ENCODE measurements at regions not wholly inside any gene's neighbourhood (a gene's known extent, or its start where the extent isn't known, plus 50 kb on each side); places are given as distances from the start of the nearest gene placed in this dataset.

DNA sequence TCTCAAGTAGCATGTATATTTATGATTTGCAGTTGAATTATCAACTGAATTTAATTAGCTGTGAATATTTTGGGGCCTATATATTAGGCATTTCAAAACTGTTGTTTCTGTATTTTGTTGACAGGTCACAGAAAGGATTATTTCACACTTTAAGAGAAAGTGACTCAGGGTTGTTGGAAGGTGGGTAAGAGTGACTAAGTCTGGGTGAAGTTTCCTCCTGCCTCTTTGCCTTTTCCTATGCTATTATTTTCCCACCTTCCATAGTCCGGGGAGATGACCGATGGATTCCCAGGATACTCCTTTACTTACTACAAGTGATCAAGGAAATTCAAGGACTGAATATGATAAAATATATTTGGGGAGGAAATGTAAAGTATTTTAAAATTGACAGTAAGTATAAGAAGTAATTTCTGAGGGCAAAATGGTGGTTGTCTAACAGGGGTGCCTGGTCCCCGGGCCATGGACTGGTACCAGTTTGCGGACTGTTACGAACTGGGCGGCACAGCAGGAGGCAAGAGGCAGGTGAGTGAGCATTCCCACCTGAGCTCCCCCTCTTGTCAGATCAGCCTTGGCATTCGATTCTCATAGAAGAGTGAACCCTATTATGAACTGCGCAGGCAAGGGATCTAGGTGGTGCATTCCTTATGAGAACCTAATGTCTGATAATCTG is 175.5 kb upstream of the GPRIN3 start:
- no peak for DNase-seq (ENCODE audit: extremely low spot score, unreplicated experiment)
- Mint-ChIP-seq H3K27ac (ENCODE audit: unreplicated experiment) (no peak overlapping the region), H3K27me3 (ENCODE audit: unreplicated experiment) (peaks cover 18% of the 10 kb centered on the region), H3K36me3 (ENCODE audit: unreplicated experiment) (no peaks in the 10 kb centered on the region), H3K4me3 (ENCODE audit: unreplicated experiment) (no peak overlapping the region), H3K4me1 (ENCODE audit: unreplicated experiment) (no peaks in the 10 kb centered on the region), H3K9me3 (ENCODE audit: unreplicated experiment) (peaks cover 5% of the 10 kb centered on the region)
- TF ChIP-seq, protein P1, sequence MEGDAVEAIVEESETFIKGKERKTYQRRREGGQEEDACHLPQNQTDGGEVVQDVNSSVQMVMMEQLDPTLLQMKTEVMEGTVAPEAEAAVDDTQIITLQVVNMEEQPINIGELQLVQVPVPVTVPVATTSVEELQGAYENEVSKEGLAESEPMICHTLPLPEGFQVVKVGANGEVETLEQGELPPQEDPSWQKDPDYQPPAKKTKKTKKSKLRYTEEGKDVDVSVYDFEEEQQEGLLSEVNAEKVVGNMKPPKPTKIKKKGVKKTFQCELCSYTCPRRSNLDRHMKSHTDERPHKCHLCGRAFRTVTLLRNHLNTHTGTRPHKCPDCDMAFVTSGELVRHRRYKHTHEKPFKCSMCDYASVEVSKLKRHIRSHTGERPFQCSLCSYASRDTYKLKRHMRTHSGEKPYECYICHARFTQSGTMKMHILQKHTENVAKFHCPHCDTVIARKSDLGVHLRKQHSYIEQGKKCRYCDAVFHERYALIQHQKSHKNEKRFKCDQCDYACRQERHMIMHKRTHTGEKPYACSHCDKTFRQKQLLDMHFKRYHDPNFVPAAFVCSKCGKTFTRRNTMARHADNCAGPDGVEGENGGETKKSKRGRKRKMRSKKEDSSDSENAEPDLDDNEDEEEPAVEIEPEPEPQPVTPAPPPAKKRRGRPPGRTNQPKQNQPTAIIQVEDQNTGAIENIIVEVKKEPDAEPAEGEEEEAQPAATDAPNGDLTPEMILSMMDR (IDR thresholded peaks at IDR 0.05): no peak

DNA sequence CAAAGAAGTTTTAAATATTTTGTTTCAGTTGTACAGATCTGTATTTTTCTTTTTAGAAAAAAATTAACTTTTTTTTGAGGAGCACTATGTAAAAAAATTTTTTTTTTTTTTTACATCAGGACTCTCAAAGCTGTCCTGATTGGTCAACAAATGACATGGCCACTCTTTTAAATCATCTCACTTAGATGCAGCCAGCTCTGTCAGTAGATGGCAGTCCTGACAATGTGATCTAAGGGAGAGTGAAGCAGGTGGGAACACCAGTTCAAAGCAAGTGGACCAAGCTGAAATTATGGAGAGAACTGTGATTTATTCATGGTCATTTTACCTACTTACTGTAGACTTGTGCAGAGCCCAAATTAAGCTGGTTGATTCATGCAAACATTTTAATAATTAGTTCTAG is 174.7 kb upstream of the GPRIN3 start:
- Mint-ChIP-seq H3K4me1 (ENCODE audit: unreplicated experiment) (no peaks in the 10 kb centered on the region), H3K27me3 (ENCODE audit: unreplicated experiment) (peaks cover 18% of the 10 kb centered on the region), H3K36me3 (ENCODE audit: unreplicated experiment) (no peaks in the 10 kb centered on the region), H3K4me3 (ENCODE audit: unreplicated experiment) (no peak overlapping the region), H3K27ac (ENCODE audit: unreplicated experiment) (no peak overlapping the region), H3K9me3 (ENCODE audit: unreplicated experiment) (peaks cover 5% of the 10 kb centered on the region)
- no peak for DNase-seq (ENCODE audit: extremely low spot score, unreplicated experiment)
- TF ChIP-seq, protein P1 (IDR thresholded peaks at IDR 0.05): peak; percentile 40

DNA sequence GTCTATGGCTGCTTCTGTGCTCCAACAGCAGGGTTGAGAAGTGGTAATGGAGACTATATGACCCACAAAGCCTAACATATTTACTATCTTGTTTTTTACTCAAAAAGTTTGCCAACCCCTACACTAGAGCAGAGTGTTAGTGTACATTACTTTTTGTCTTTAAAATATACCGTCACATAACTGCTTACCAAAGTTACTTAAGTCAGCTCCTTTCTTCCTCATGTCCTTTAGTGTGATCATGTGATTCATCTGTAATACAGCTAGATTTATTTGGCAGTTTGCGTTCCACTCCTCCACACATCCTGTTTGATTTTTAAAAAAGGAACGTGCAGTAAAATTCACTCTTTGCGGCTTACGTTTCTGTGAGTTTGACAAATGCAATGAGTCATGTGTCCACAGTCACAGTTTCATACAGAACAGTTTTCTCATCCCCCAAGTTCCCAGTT is 162.4 kb upstream of the GPRIN3 start:
- Mint-ChIP-seq H3K9me3 (ENCODE audit: unreplicated experiment) (no peaks in the 10 kb centered on the region), H3K27me3 (ENCODE audit: unreplicated experiment) (peaks cover 2% of the 10 kb centered on the region), H3K36me3 (ENCODE audit: unreplicated experiment) (no peaks in the 10 kb centered on the region), H3K4me3 (ENCODE audit: unreplicated experiment) (no peak overlapping the region), H3K27ac (ENCODE audit: unreplicated experiment) (no peak overlapping the region), H3K4me1 (ENCODE audit: unreplicated experiment) (peaks cover 4% of the 10 kb centered on the region)
- TF ChIP-seq, protein P1 (IDR thresholded peaks at IDR 0.05): no peak
- no peak for DNase-seq (ENCODE audit: extremely low spot score, unreplicated experiment)

DNA sequence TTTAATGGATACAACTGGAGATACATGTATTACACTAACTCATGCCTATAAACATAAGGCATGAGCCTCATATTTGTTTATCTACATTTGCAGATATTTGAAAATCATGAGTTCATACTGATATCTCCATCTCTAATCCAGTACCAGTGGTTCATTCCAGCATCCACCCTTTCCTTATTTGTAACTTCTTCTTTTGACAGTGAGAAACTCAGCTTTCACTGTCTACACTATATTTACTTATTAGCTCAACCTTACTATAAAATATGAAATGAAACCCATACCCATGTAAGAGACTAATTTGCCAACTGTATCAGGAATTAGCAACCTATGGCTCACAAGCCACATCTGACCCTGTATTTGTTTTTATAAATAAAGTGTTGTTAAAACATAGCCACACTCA is 161.9 kb upstream of the GPRIN3 start:
- DNase-seq (ENCODE audit: extremely low spot score, unreplicated experiment): no peak
- no peak overlapping the region for H3K4me3 Mint-ChIP-seq (ENCODE audit: unreplicated experiment)

DNA sequence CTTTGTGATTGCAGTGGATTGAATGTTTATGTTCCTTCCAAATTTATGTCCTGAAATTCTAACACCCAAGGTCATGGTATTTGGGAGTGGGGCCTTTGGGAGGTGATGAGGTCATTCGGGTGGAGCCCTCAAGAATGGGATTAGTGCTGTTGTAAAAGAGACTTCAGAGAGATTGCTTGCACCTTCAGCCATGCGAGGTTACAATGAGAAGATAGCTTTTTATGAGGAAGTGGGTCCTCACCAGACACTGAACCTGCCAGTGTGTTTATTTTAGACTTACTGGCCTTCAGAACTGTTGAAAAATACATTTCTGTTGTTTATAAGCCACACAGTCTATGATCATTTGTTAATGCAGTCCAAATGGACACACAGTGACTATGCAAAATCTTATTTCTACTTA is 161.0 kb upstream of the GPRIN3 start:
- Mint-ChIP-seq H3K27me3 (ENCODE audit: unreplicated experiment) (peaks cover 2% of the 10 kb centered on the region), H3K4me1 (ENCODE audit: unreplicated experiment) (peaks cover 4% of the 10 kb centered on the region), H3K9me3 (ENCODE audit: unreplicated experiment) (no peaks in the 10 kb centered on the region), H3K4me3 (ENCODE audit: unreplicated experiment) (no peak overlapping the region), H3K27ac (ENCODE audit: unreplicated experiment) (no peak overlapping the region), H3K36me3 (ENCODE audit: unreplicated experiment) (no peaks in the 10 kb centered on the region)
- TF ChIP-seq, protein P1 (IDR thresholded peaks at IDR 0.05): no peak
- DNase-seq (ENCODE audit: extremely low spot score, unreplicated experiment): no peak

More for the DNA sequence above, 161.9 kb upstream of the GPRIN3 start:
- H3K9me3 Mint-ChIP-seq (ENCODE audit: unreplicated experiment): no peaks in the 10 kb centered on the region
- H3K27me3 Mint-ChIP-seq (ENCODE audit: unreplicated experiment): peaks cover 2% of the 10 kb centered on the region
- H3K36me3 Mint-ChIP-seq (ENCODE audit: unreplicated experiment): no peaks in the 10 kb centered on the region
- TF ChIP-seq, protein P1 (IDR thresholded peaks at IDR 0.05): no peak
- peaks cover 4% of the 10 kb centered on the region for H3K4me1 Mint-ChIP-seq (ENCODE audit: unreplicated experiment)
- H3K27ac Mint-ChIP-seq (ENCODE audit: unreplicated experiment): no peak overlapping the region

All from osteocyte (in vitro differentiated cells).